ENCODE measurements at regions not wholly inside any gene's neighbourhood (a gene's known extent, or its start where the extent isn't known, plus 50 kb on each side); places are given as distances from the start of the nearest gene placed in this dataset.

- DNase-seq = no peak
These were observed 69.2 kb downstream of the ISG20 start for GRCh38 chr15:88707771-88708654.

- peak in 5 of 56 donors; percentile 7 to 31 (median 15) for DNase-seq
These were observed 69.8 kb downstream of the ISG20 start for GRCh38 chr15:88708655-88709054.

DNA sequence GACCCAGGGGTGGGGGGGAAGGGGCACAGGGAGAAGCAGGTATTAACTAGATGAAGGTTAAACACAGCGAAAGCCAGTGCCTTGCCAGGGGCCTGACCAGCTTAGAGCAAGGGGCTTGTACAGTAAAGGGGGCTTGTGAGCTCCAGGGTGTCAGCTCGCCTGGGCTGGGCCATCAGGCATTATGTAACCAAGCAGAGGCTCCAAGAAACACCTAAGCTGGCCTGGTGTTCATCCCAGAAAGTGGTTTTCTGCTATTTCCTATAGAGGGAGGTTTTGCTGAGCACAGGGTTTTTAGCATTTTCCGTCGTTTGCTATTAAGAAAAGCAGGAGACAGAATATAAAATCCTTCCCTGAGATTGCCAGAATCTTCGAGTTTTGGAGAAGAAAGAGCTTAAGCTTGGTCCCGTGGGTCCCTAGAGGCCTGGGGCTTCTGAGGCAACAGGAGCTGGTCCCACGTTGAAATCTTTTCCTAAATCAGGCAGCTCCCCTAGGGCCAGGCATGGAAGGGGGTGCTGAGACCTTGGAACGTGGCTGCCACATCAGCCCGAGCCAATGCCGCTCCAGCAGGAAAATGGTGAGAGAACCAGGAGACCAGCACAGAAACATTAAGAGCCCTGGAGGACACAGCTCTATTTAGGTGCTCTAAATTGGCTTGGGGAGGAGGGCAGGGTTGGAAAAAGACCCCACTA, 71.4 kb downstream of the ISG20 start:
- DNase-seq = no peak

- no peak for DNase-seq
These were observed 73.0 kb downstream of the ISG20 start for GRCh38 chr15:88711806-88712205.

DNA sequence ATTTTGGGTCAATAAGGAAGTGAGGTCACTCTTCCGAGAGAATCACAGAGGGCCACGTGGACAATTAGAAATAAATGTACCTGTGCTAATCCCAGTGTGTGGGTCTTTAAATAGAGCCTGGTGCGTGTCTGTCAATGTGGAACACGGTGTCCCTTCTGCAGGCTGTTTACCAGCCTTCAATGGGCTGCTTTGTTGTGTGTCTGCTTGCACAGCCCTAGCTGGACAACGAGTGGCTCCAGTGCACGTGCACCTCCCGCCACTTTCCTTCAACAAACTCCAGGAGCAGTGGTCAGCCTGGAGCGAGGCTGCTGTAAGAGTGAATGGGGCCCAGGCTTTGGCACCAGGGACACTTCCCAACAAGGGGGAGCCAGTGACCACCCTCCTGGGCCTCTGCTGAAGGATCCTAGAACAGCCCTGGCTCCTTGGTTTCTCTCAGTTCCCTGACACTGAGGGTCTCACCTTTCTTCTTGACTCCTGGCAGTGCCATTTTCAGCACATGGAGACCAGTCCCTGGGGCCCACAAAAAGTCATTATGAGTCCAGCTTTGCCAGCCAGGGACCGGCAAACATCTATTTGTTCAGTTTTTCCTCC, 76.1 kb downstream of the ISG20 start:
- peak in 22 of 56 donors; percentile 7 to 62 (median 28) for DNase-seq

GRCh38 chr15:88716543-88717381, 77.9 kb downstream of the ISG20 start:
- DNase-seq = peak in 2 of 56 donors; percentile 3 to 21

- no peak for DNase-seq
These were observed 78.7 kb downstream of the ISG20 start for GRCh38 chr15:88717382-88718031.

GRCh38 chr15:88718731-88719130, 79.9 kb downstream of the ISG20 start:
- no peak for DNase-seq

- DNase-seq = no peak
These were observed 80.8 kb downstream of the ISG20 start for GRCh38 chr15:88719654-88720053.

- DNase-seq = no peak
These were observed 77.7 kb upstream of the ACAN start for GRCh38 chr15:88725305-88726210.

DNA sequence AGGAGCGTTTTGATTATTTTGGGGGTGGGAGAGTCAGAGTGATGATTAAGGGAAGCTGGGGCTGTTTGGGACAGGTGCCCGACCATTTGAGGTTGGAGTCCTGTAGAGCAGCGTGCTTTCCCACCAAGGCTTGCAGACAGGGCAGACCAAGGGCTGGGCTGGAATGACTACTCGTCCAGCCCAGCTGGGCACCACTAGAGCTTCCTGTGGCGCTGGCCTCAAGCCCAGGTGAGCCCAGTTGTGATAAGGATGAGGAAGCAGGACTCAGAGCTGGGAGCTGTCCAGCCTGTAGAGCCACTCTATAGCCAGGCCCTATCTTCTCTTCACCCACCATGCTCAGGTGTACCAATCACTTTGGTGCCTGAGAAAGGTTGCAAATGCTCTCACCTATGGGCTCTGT, 75.8 kb upstream of the ACAN start:
- no peak for DNase-seq

GRCh38 chr15:88729581-88729980, 73.7 kb upstream of the ACAN start:
- DNase-seq = no peak

GRCh38 chr15:88730751-88731150, 72.5 kb upstream of the ACAN start:
- no peak for DNase-seq

DNA sequence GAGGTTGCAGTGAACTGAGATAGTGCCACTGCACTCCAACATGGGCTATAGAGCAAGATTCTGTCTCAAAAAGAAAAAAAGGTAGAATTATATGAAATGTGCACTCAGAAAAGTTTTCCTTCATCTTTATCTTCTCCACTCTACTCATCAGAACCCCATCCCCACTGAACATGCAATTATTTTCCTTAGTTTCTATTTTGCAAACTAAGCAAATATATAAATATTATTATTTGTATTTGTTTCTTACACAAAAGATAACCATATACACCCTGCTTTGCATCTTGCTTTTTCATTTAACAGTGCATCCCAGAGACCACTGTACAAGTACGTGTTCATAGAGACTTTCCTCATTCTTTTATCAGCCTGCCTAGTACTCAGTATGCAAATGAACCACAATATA, 68.0 kb upstream of the ACAN start:
- DNase-seq = no peak

GRCh38 chr15:88736204-88736603, 67.0 kb upstream of the ACAN start:
- no peak for DNase-seq

- DNase-seq = no peak
These were observed 64.4 kb upstream of the ACAN start for GRCh38 chr15:88738796-88739195.

DNA sequence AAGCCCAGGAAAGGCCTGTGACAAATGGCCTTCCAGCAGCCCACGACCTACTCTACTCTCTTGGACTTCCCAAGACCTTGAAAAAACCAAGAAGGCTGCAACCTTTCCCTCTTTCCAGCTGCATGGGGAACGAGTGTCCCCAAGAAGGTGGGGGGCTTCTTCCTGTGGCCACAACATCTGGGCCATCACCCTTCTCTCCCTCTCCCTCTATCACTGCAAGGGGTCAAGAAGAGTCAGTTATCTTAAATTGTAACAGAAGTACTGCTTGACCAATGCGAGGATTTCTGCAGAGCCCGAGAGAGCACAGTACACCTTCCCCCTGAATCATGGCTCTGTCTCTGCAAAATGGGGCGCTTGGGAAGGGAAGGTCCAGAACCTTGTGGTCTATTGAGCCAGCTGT, 63.7 kb upstream of the ACAN start:
- DNase-seq = no peak

DNA sequence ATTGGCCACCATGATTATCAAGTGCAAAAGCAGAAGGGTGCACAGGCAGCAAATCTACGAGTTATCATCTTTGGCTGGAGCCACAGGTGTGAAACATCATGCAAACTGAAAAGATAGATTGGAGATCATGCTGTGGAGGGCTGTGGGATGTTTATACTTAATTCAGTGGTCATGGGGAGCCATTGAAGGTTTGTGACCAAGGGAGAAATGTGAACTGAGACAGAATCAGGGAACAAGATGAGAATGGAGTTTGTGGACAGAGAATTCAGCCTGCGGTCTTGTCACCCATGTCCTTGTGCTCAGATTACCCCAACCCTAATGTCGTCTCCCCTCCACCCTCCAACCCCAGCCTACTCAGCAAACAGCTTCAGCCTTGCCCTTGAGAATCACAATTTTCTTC, 62.9 kb upstream of the ACAN start:
- DNase-seq = no peak

DNA sequence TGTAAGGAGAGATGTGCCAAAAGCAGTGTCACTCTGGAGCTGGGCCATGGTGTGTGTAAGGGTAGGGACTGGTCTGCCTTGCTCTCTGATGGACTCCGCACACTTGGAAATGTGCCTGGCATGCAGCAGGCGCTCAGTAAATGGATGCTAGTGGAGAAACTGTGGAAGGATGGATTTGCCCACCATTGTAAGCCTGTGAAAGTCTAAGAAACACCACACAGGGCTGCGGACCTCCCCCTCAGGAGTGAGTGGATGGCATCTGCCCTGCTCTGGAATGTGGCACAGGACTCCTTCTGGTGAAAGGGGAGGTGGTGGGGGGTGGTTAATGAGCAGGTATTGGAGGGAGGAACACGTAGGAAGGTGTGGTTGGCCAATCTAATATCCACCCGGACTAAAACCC, 62.2 kb upstream of the ACAN start:
- no peak for DNase-seq

DNA sequence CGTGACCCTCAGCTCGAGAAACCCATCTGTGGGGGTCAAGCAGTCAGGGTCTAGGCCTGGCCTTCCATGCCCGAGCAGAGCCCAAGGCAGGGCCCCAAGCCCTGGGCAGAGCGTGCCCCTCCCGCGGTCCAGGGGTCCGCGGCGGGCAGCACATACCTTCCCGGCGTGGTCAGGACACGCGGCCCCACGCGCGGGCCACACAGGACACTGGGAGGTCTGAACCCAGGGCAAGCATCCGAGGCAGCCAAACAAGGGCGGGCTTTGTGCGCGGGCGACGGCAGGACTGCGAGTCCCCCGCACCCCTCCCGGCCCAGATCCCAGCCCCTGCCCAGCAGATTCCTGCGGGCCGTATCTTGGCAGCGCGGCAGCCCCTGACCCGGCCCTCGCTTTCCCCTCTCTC, 61.6 kb upstream of the ACAN start:
- peak in 8 of 56 donors; percentile 4 to 23 (median 10) for DNase-seq

Measured in amygdala (tissue), 56 donors.